ENCODE measurements at regions not wholly inside any gene's neighbourhood (a gene's known extent, or its start where the extent isn't known, plus 50 kb on each side); places are given as distances from the start of the nearest gene placed in this dataset.

- Histone ChIP-seq H3K9ac (ENCODE audit: low read length) (no peak overlapping the region), H3K4me1 (ENCODE audit: control insufficient read depth, insufficient read depth, low read length) (peaks cover 25% of the 10 kb centered on the region; the same call in 1 of the 2 replicates)
These were observed 52.3 kb upstream of the MLN start for GRCh38 chr6:33856031-33856590.

DNA sequence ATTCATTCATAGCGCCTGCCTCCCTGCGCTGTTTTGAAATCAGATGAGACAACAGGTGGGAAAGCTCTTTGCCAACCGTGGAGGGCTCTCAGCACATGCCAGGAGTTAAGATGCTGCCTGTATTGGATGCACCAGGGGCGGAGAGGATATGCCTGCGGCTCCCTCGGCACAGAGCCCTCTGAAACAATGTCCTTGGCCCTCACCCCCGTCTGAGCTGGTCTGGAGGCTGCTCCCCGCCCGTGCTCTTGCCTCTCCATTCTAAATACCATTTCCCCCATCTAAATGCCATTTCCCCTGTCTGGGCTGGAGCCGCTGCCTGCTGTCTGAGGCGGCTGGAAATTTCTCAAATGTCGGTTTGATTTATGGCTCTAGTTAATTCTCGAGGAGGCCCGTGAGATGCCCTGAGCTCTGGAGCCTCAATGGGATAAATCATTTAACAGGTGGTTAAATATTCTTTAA lies 50.8 kb upstream of the MLN start:
- no peaks in the 10 kb centered on the region for H3K9me3 ChIP-seq (ENCODE audit: control insufficient read depth, insufficient read depth, low read depth, low read length)
- H3K36me3 ChIP-seq (ENCODE audit: control insufficient read depth, insufficient read depth, low read length) = no peaks in the 10 kb centered on the region
- no peak overlapping the region for H3K27ac ChIP-seq (ENCODE audit: low read depth, low read length)
- H3K9ac ChIP-seq (ENCODE audit: low read length) = no peak overlapping the region
- no peak overlapping the region for H3K4me3 ChIP-seq (ENCODE audit: low read depth, low read length)
- H3K27me3 ChIP-seq (ENCODE audit: control insufficient read depth, insufficient read depth, low read length) = no peaks in the 10 kb centered on the region; the same call in 1 of the 2 replicates
- H3K4me1 ChIP-seq (ENCODE audit: control insufficient read depth, insufficient read depth, low read length) = peaks cover 33% of the 10 kb centered on the region

More at GRCh38 chr6:33856031-33856590, 52.3 kb upstream of the MLN start:
- H3K9me3 ChIP-seq (ENCODE audit: control insufficient read depth, insufficient read depth, low read depth, low read length) = no peaks in the 10 kb centered on the region
- no peaks in the 10 kb centered on the region; the same call in 1 of the 2 replicates for H3K27me3 ChIP-seq (ENCODE audit: control insufficient read depth, insufficient read depth, low read length)
- no peak overlapping the region for H3K4me3 ChIP-seq (ENCODE audit: low read depth, low read length)
- H3K36me3 ChIP-seq (ENCODE audit: control insufficient read depth, insufficient read depth, low read length) = no peaks in the 10 kb centered on the region
- no peak overlapping the region for H3K27ac ChIP-seq (ENCODE audit: low read depth, low read length)

DNA sequence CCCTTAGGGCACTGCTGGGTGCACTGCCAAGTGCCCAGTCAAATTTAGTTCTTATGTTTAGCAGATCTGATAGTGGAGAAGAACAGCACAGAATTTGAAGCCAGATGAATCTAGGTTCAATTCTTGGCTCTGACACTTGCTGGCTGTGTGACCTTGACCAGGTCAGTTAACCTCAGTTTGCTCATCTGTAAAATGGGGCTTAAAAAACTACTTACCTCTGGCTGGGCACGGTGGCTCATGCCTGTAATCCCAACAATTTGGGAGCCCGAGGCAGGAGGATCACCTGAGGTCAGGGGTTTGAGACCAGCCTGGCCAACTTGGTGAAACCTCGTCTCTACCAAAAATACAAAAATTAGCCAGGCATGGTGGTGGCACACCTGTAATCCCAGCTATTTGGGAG lies 49.9 kb upstream of the MLN start:
- H3K4me3 ChIP-seq (ENCODE audit: low read depth, low read length) = no peak overlapping the region
- H3K27ac ChIP-seq (ENCODE audit: low read depth, low read length) = no peak overlapping the region
- no peaks in the 10 kb centered on the region; the same call in 1 of the 2 replicates for H3K27me3 ChIP-seq (ENCODE audit: control insufficient read depth, insufficient read depth, low read length)
- peaks cover 29% of the 10 kb centered on the region for H3K4me1 ChIP-seq (ENCODE audit: control insufficient read depth, insufficient read depth, low read length)
- H3K9me3 ChIP-seq (ENCODE audit: control insufficient read depth, insufficient read depth, low read depth, low read length) = no peaks in the 10 kb centered on the region
- H3K36me3 ChIP-seq (ENCODE audit: control insufficient read depth, insufficient read depth, low read length) = no peaks in the 10 kb centered on the region
- no peak overlapping the region for H3K9ac ChIP-seq (ENCODE audit: low read length)

Data from HUES6 (cell line).